Tibial nerve (tissue), 4 donors: ENCODE measurements at regions not wholly inside any gene's neighbourhood (a gene's known extent, or its start where the extent isn't known, plus 50 kb on each side); places are given as distances from the start of the nearest gene placed in this dataset.

Experiments
- DNase-seq, 2 donors: peaks; one replicate each; pipeline ENCODE4 v3.0.0-alpha.2; 2019; ENCODE audit warnings: low spot score in 2 of 2
- H3K27ac ChIP-seq, 4 donors: fragments of 200-600 bp; sonication (generic) in 3 of 4; one replicate each; pipeline ENCODE4 v1.5.1; 2017 to 2019; ENCODE audit warnings: mild to moderate bottlenecking in 1 of 4
- H3K27me3 ChIP-seq, 2 donors: fragments of 200-600 bp; sonication (generic) in 1 of 2; one replicate each; pipeline versions ENCODE4 v1.5.1 to v1.6.0; 2017 to 2019
- H3K36me3 ChIP-seq, 3 donors: fragments of 200-600 bp; sonication (generic); one replicate each; pipeline ENCODE4 v1.5.1; 2018 to 2019
- H3K4me1 ChIP-seq, 4 donors: fragments of 200-600 bp; sonication (generic) in 3 of 4; one replicate each; pipeline ENCODE4 v1.5.1; 2017 to 2019
- H3K4me3 ChIP-seq, 4 donors: fragments of 200-600 bp; sonication (generic) in 3 of 4; one replicate each; pipeline ENCODE4 v1.5.1; 2017 to 2019; ENCODE audit warnings: mild to moderate bottlenecking in 1 of 4, moderate library complexity in 1 of 4
- H3K9me3 ChIP-seq, 4 donors: fragments of 200-600 bp; sonication (generic) in 3 of 4; one replicate each; pipeline ENCODE4 v1.5.1; 2017 to 2019
- CTCF ChIP-seq, 5 experiments: fragments of 200-600 bp in 3 of 5; fragments of 450-650 bp in 2 of 5; sonication (generic) in 3 of 5; IDR thresholded peaks; one replicate each; pipeline ENCODE4 v1.5.1; 2016 to 2019; ENCODE audit warnings: antibody characterized with exemption in 5 of 5, mild to moderate bottlenecking in 3 of 5, moderate library complexity in 2 of 5
- EP300 ChIP-seq, 2 donors: sonication (generic); formaldehyde crosslinking; IDR thresholded peaks; one replicate each; pipeline ENCODE4 v1.6.1; 2017; ENCODE audit warnings: antibody characterized with exemption in 2 of 2, mild to moderate bottlenecking in 1 of 2
- POLR2A ChIP-seq, 2 donors: fragments of 450-650 bp; IDR thresholded peaks; one replicate each; pipeline ENCODE4 v1.6.1; 2017; ENCODE audit warnings: antibody characterized with exemption in 2 of 2, mild to moderate bottlenecking in 2 of 2, moderate library complexity in 2 of 2
- WGBS, 2 donors: methylation state at CpG; one replicate each; pipeline ENCODE4 v1.1.5; 2018; 5-methylcytosine and 5-hydroxymethylcytosine counted together

DNA sequence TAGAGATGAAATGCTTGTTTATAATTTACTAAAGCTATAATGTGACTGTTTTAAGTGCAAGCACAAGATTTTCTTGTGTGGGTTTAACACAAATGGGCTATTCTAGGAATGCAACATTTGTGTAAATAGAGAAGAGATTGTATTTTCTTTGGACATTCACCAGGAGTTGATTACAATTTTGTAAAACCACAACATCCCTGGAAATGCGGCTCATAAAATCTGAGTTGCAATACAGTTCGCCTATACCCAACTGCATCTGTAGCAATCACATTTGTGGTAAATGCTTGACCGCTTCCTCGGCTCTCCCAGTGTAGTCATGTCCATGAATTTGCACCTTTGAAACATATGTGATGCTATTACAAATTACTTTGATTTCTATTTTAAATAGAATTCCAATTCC, 348.7 kb upstream of the CDH20 start:
- H3K27me3 ChIP-seq, result no peaks in the 10 kb centered on the region
- peaks cover 0 to 5% (median 0%) of the 10 kb centered on the region in 4 donors for H3K4me1 ChIP-seq
- H3K9me3 ChIP-seq, result no peaks in the 10 kb centered on the region
- WGBS, 2 donors, result 61 to 68% methylated on average over 4 of the region's 4 CpGs
- no peak overlapping the region for H3K4me3 ChIP-seq
- no peak for TF ChIP-seq POLR2A (IDR thresholded peaks at IDR 0.05)
- no peak for TF ChIP-seq CTCF (IDR thresholded peaks at IDR 0.05)
- TF ChIP-seq EP300 (IDR thresholded peaks at IDR 0.05), result no peak
- H3K36me3 ChIP-seq, result no peaks in the 10 kb centered on the region
- H3K27ac ChIP-seq, result no peak overlapping the region
- no peak for DNase-seq

DNA sequence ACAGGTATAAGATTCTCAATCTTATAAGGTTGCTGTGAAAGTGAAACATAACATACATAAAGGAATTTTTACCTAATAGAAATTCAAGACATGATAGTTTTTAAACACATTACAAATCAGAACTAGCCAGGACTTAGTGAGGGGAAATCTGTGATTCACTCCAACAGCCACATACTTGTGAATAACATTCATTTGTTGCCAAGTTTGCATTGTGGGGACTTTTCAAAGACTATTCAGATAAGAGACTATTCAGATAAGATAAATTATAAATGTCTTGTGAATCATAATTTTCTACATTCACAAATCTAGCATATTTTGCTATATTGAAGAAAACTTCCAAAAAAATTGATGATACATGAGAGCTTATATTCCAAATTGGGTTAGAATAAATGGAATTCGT, 345.3 kb upstream of the CDH20 start:
- no peaks in the 10 kb centered on the region for H3K4me1 ChIP-seq
- no peak overlapping the region for H3K4me3 ChIP-seq
- no peaks in the 10 kb centered on the region for H3K9me3 ChIP-seq
- no peak overlapping the region for H3K27ac ChIP-seq
- WGBS, 2 donors, result 73 to 84% methylated on average over 1 of the region's 1 CpG
- no peak for DNase-seq
- no peaks in the 10 kb centered on the region for H3K36me3 ChIP-seq
- H3K27me3 ChIP-seq, result no peaks in the 10 kb centered on the region
- TF ChIP-seq POLR2A (IDR thresholded peaks at IDR 0.05), result no peak
- no peak for TF ChIP-seq EP300 (IDR thresholded peaks at IDR 0.05)
- TF ChIP-seq CTCF (IDR thresholded peaks at IDR 0.05), result no peak

GRCh38 chr18:60996326-60996725, 336.9 kb upstream of the CDH20 start:
- no peak overlapping the region for H3K27ac ChIP-seq
- no peak for DNase-seq
- no peak overlapping the region for H3K4me3 ChIP-seq
- TF ChIP-seq CTCF (IDR thresholded peaks at IDR 0.05), result no peak
- no peak for TF ChIP-seq POLR2A (IDR thresholded peaks at IDR 0.05)
- TF ChIP-seq EP300 (IDR thresholded peaks at IDR 0.05), result no peak
- H3K9me3 ChIP-seq, result no peaks in the 10 kb centered on the region
- WGBS, 2 donors, result 72 to 81% methylated on average over 1 of the region's 1 CpG
- no peaks in the 10 kb centered on the region for H3K27me3 ChIP-seq
- H3K36me3 ChIP-seq, result no peaks in the 10 kb centered on the region
- H3K4me1 ChIP-seq, result no peaks in the 10 kb centered on the region

- H3K4me3 ChIP-seq, result no peak overlapping the region
- 88 to 92% methylated on average over 5 of the region's 5 CpGs for WGBS, 2 donors
- TF ChIP-seq EP300 (IDR thresholded peaks at IDR 0.05), result no peak
- no peak for TF ChIP-seq POLR2A (IDR thresholded peaks at IDR 0.05)
- TF ChIP-seq CTCF (IDR thresholded peaks at IDR 0.05), result no peak
- H3K9me3 ChIP-seq, result no peaks in the 10 kb centered on the region
- no peak for DNase-seq
- H3K36me3 ChIP-seq, result no peaks in the 10 kb centered on the region
- no peak overlapping the region for H3K27ac ChIP-seq
- no peaks in the 10 kb centered on the region for H3K27me3 ChIP-seq
- no peaks in the 10 kb centered on the region for H3K4me1 ChIP-seq
Observed at GRCh38 chr18:60996822-60997221, 336.4 kb upstream of the CDH20 start.

GRCh38 chr18:61001138-61001537, 332.1 kb upstream of the CDH20 start:
- 76 to 80% methylated on average over 2 of the region's 2 CpGs for WGBS, 2 donors

More at GRCh38 chr18:61001138-61001537, 332.1 kb upstream of the CDH20 start:
- no peak overlapping the region for H3K4me3 ChIP-seq
- H3K36me3 ChIP-seq, result no peaks in the 10 kb centered on the region
- no peak overlapping the region for H3K27ac ChIP-seq
- TF ChIP-seq CTCF (IDR thresholded peaks at IDR 0.05), result no peak
- TF ChIP-seq POLR2A (IDR thresholded peaks at IDR 0.05), result no peak
- TF ChIP-seq EP300 (IDR thresholded peaks at IDR 0.05), result no peak
- no peaks in the 10 kb centered on the region for H3K27me3 ChIP-seq
- H3K4me1 ChIP-seq, result no peaks in the 10 kb centered on the region
- no peak for DNase-seq
- H3K9me3 ChIP-seq, result no peaks in the 10 kb centered on the region
